HL-60 (cell line): ENCODE measurements at regions not wholly inside any gene's neighbourhood (a gene's known extent, or its start where the extent isn't known, plus 50 kb on each side); places are given as distances from the start of the nearest gene placed in this dataset.

ENCODE experiments used
- DNase-seq, 2 experiments: peaks; one replicate each; pipeline ENCODE4 v3.0.0-alpha.2; 2010 to 2020; ENCODE audit warnings: low read depth in 1 of 2, low spot score in 1 of 2
- H3K27ac ChIP-seq: fragments of 250-450 bp; sonication (Bioruptor Pico); replicated peaks from 2 replicates; pipeline ENCODE4 v1.5.1; 2020; ENCODE audit warnings: mild to moderate bottlenecking, moderate library complexity
- H3K27me3 ChIP-seq: fragments of 250-450 bp; sonication (Bioruptor Pico); 2 replicates; pipeline ENCODE4 v1.5.1; 2021; ENCODE audit warnings: mild to moderate bottlenecking, moderate library complexity; ENCODE audit not compliant: insufficient read depth, poor library complexity, severe bottlenecking
- H3K4me3 ChIP-seq: replicated peaks from 2 replicates; pipeline ENCODE4 v1.5.1; 2011; ENCODE audit warnings: mild to moderate bottlenecking, control low read depth, low read length; ENCODE audit not compliant: insufficient read depth
- GABPA ChIP-seq: IDR thresholded peaks from 2 replicates; pipeline ENCODE4 v1.6.1; 2012; ENCODE audit warnings: low read depth
- POLR2AphosphoS5 ChIP-seq: IDR thresholded peaks from 2 replicates; pipeline ENCODE4 v1.6.1; 2012; ENCODE audit warnings: low read depth
- SPI1 ChIP-seq: IDR thresholded peaks from 2 replicates; pipeline ENCODE4 v1.6.1; 2012; ENCODE audit warnings: low read depth, mild to moderate bottlenecking, borderline replicate concordance
- TF ChIP-seq, protein P1 (sequence below): IDR thresholded peaks from one replicate; pipeline ENCODE4 v1.5.1; 2011; ENCODE audit warnings: low read length, control low read depth, inconsistent platforms; ENCODE audit not compliant: insufficient read depth
- TF ChIP-seq, protein P2 (sequence below): IDR thresholded peaks from 2 replicates; pipeline ENCODE4 v1.6.1; 2012; ENCODE audit warnings: low read depth; ENCODE audit not compliant: insufficient replicate concordance

DNA sequence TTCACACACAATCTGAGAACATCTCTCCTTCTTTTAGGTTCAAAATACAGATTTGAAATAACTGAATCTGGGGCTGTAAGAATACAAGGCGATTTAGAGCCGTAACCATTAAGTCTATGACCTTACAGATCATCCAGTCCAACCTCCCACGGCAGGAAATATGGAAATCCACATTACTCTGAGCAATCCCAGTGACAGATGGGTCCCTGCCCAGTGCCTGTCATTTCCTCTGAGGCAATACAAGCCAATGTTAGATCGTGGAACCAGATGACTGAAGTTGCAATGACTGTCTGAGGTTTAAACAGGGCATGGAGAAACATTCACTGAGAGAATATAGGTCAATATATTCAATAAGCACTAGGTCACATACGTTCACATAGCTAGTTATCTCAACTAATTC, 77.4 kb upstream of the OR5AK2 start:
- TF ChIP-seq, protein P1, sequence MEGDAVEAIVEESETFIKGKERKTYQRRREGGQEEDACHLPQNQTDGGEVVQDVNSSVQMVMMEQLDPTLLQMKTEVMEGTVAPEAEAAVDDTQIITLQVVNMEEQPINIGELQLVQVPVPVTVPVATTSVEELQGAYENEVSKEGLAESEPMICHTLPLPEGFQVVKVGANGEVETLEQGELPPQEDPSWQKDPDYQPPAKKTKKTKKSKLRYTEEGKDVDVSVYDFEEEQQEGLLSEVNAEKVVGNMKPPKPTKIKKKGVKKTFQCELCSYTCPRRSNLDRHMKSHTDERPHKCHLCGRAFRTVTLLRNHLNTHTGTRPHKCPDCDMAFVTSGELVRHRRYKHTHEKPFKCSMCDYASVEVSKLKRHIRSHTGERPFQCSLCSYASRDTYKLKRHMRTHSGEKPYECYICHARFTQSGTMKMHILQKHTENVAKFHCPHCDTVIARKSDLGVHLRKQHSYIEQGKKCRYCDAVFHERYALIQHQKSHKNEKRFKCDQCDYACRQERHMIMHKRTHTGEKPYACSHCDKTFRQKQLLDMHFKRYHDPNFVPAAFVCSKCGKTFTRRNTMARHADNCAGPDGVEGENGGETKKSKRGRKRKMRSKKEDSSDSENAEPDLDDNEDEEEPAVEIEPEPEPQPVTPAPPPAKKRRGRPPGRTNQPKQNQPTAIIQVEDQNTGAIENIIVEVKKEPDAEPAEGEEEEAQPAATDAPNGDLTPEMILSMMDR: no peak
- TF ChIP-seq POLR2AphosphoS5 (no peak), GABPA (no peak), SPI1 (no peak)
- TF ChIP-seq, protein P2, sequence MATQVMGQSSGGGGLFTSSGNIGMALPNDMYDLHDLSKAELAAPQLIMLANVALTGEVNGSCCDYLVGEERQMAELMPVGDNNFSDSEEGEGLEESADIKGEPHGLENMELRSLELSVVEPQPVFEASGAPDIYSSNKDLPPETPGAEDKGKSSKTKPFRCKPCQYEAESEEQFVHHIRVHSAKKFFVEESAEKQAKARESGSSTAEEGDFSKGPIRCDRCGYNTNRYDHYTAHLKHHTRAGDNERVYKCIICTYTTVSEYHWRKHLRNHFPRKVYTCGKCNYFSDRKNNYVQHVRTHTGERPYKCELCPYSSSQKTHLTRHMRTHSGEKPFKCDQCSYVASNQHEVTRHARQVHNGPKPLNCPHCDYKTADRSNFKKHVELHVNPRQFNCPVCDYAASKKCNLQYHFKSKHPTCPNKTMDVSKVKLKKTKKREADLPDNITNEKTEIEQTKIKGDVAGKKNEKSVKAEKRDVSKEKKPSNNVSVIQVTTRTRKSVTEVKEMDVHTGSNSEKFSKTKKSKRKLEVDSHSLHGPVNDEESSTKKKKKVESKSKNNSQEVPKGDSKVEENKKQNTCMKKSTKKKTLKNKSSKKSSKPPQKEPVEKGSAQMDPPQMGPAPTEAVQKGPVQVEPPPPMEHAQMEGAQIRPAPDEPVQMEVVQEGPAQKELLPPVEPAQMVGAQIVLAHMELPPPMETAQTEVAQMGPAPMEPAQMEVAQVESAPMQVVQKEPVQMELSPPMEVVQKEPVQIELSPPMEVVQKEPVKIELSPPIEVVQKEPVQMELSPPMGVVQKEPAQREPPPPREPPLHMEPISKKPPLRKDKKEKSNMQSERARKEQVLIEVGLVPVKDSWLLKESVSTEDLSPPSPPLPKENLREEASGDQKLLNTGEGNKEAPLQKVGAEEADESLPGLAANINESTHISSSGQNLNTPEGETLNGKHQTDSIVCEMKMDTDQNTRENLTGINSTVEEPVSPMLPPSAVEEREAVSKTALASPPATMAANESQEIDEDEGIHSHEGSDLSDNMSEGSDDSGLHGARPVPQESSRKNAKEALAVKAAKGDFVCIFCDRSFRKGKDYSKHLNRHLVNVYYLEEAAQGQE: no peak
- Histone ChIP-seq H3K27ac (no peak overlapping the region), H3K27me3 (no peaks in the 10 kb centered on the region), H3K4me3 (no peak overlapping the region)
- DNase-seq: no peak

DNA sequence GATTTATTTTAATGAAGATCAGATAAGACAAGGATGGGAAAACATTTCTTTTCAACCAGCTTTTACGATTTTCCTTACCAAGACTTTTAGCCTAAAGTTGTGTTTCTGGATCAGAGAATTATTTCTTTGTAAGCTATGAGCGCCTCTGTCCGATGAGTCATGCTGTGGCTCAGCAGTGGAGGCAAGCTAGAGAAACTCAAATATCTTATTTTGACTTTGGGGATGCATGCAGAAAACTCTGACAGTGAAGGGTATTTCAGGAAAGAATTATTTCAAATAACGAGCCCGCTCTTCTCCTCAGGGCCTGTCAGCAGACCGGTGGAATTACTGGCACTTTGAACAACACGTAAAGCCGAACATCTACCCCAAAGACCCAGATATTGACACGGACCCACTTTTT, 77.9 kb upstream of the OR5AK2 start:
- Histone ChIP-seq H3K4me3 (no peak overlapping the region), H3K27ac (no peak overlapping the region), H3K27me3 (no peaks in the 10 kb centered on the region)
- TF ChIP-seq SPI1: no peak
- no peak for TF ChIP-seq GABPA
- TF ChIP-seq POLR2AphosphoS5: no peak
- TF ChIP-seq, protein P2: no peak
- TF ChIP-seq, protein P1: no peak
- no peak for DNase-seq

DNA sequence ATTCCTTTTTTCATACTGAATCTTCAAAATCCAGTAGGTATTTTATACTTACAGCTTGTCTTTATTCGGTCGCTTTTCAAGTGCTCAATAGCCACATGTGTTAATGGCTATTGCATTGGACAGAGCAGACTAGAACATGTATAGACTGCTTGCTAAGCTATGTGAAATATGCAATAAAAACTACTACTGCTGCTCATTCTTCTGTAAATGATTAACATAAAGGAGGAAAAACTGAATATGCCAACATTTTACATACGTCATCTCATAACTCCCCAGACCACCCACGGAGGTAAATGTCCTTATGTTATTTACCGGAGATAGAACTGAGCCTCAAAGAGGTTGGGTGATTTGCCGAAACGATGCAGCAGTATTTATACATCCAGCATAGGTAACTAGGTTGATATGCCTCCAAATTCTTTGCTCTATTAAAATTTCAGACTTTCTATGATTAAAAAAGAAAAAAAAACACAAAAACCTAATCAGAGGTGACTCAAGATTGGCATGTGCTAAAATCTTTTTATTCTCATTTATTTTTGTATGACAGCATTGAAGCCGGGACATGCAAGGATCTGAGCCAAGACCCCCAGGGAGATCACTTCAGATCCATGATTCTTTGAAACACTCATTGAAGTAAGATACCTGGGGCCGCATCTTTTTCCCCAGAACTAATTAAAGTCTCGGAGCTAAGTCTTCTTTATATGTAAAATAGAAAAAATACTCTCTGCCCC, 78.5 kb upstream of the OR5AK2 start:
- Histone ChIP-seq H3K27ac (no peak overlapping the region), H3K27me3 (no peaks in the 10 kb centered on the region), H3K4me3 (no peak overlapping the region)
- TF ChIP-seq, protein P1: no peak
- TF ChIP-seq SPI1: no peak
- TF ChIP-seq POLR2AphosphoS5: no peak
- TF ChIP-seq GABPA: no peak
- TF ChIP-seq, protein P2: no peak
- no peak for DNase-seq
